HUES64 (cell line): ENCODE measurements at regions not wholly inside any gene's neighbourhood (a gene's known extent, or its start where the extent isn't known, plus 50 kb on each side); places are given as distances from the start of the nearest gene placed in this dataset.

Experiments used
- H3K27ac ChIP-seq: 2 replicates; pipeline ENCODE4 v1.7.0; 2013; ENCODE audit warnings: low read depth, low read length, inconsistent platforms
- H3K27me3 ChIP-seq: 2 replicates; pipeline ENCODE4 v1.6.1; 2013; ENCODE audit warnings: mild to moderate bottlenecking, low read length; ENCODE audit not compliant: insufficient read depth
- H3K36me3 ChIP-seq: 2 replicates; pipeline ENCODE4 v1.6.1; 2013; ENCODE audit warnings: mild to moderate bottlenecking, low read length; ENCODE audit not compliant: insufficient read depth
- H3K4me1 ChIP-seq: 2 replicates; pipeline ENCODE4 v1.6.1; 2013; ENCODE audit warnings: mild to moderate bottlenecking, low read length, moderate library complexity; ENCODE audit not compliant: insufficient read depth
- H3K4me3 ChIP-seq: 2 replicates; pipeline ENCODE4 v1.5.1; 2013; ENCODE audit warnings: mild to moderate bottlenecking, low read length, moderate library complexity
- H3K9ac ChIP-seq: 2 replicates; pipeline ENCODE4 v1.6.1; 2013; ENCODE audit warnings: mild to moderate bottlenecking, low read depth, low read length
- H3K9me3 ChIP-seq: 2 replicates; pipeline ENCODE4 v1.6.1; 2013; ENCODE audit warnings: low read depth, low read length; ENCODE audit not compliant: insufficient read depth
- WGBS: fragments of 150-250, 120-280 bp; methylation state at CpG from one replicate; pipeline ENCODE4 v1.1.7; 2013; ENCODE audit warnings: missing lambda C conversion rate; 5-methylcytosine and 5-hydroxymethylcytosine counted together

DNA sequence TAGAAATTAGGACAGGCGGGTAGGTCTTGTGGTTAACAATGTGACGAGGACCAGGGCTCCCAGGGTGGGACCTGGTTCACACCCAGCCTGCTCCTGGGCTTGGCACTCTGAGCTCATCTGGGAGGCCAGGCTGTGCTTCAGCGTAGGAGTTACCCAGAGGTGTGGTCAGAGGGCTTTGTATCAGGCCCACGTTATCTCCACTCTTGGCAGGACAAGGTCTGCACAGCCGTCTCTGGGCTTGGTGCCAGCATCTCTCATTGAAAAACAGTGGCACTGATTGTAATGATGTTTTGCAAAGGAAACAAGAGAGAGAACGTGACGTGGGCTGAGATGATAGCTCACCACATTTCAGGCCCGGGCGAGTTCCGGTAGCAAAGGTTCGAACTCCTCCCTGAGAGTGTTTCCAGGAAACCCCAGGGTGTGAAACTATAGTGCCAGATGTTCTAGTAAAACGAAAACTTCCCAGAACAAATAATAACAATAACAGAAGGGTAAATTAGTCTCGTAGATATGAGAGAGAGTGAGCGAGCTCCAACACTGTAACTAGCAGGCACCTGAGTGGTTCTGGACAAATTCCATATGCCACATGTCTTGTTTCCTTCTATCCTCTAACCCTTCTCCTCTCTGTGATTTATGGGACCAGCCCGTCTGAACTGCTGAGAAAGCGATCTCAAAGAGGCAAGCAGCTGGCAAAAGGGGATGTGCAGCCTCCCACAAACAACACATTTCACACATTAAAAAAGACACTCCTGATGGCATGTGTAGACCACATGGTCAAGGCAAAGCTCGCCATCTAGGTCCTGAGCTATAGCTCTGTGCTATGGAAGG lies 227.3 kb downstream of the KTN1 start:
- no peak overlapping the region for H3K9ac ChIP-seq
- 93% methylated on average over 17 of the region's 17 CpGs for WGBS
- H3K9me3 ChIP-seq: peaks cover under 1% of the 10 kb centered on the region; the same call in 1 of the 2 replicates
- no peaks in the 10 kb centered on the region for H3K36me3 ChIP-seq
- H3K27me3 ChIP-seq: no peaks in the 10 kb centered on the region
- no peak overlapping the region for H3K4me3 ChIP-seq
- no peaks in the 10 kb centered on the region for H3K4me1 ChIP-seq
- no peak overlapping the region for H3K27ac ChIP-seq

DNA sequence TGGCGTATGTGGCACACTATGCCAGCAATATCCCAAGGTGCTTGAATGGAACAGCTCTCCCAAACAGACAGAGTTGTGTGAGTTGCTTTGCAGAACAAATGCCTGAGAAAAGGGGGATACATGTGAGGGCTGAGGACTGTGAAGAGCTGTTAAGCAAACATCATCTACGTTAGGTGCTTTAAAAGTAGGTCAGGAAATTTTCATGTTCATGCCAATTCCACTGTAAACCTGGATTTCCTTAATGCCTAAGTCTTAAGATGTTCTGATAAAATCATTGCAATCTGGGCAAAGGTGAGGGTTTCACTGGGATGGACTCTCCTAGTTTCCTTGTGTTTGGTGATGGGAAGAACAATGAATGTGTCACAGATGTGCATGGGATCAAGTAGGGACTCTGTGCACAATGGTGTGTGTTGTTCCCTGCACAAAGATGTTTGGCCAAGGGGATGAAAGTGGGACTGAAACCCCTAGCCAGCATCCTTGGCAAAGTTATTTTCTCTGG lies 227.9 kb downstream of the KTN1 start:
- no peak overlapping the region for H3K4me3 ChIP-seq
- H3K9ac ChIP-seq: no peak overlapping the region
- WGBS: 96% methylated on average over 2 of the region's 2 CpGs
- no peaks in the 10 kb centered on the region for H3K36me3 ChIP-seq
- no peaks in the 10 kb centered on the region for H3K27me3 ChIP-seq
- H3K27ac ChIP-seq: no peak overlapping the region
- H3K4me1 ChIP-seq: no peaks in the 10 kb centered on the region
- no peaks in the 10 kb centered on the region; the same call in 1 of the 2 replicates for H3K9me3 ChIP-seq

DNA sequence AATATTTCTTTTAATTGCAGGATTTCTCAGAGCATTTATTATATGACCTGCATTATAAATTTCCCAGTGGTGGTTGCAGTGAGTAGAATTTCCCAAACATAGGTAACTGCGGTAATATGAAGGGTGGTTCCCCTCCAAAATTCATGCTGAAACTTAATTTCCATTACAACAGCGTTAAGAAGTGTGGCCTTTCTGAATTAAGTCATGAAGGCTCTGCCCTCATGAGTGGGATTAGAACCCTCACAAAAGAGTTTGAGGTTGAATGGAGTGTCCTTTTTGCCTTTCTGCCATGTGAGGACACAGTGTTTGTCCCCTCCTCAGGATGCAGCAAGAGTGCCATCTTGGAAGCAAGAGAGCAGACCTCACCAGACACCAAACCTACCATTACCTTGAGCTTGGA lies 233.6 kb downstream of the KTN1 start:
- H3K9me3 ChIP-seq: no peaks in the 10 kb centered on the region
- no peaks in the 10 kb centered on the region for H3K27me3 ChIP-seq
- H3K4me1 ChIP-seq: no peaks in the 10 kb centered on the region
- H3K36me3 ChIP-seq: no peaks in the 10 kb centered on the region
- no peak overlapping the region for H3K27ac ChIP-seq
- H3K9ac ChIP-seq: no peak overlapping the region
- WGBS: 95% methylated on average over 2 of the region's 2 CpGs
- no peak overlapping the region for H3K4me3 ChIP-seq

DNA sequence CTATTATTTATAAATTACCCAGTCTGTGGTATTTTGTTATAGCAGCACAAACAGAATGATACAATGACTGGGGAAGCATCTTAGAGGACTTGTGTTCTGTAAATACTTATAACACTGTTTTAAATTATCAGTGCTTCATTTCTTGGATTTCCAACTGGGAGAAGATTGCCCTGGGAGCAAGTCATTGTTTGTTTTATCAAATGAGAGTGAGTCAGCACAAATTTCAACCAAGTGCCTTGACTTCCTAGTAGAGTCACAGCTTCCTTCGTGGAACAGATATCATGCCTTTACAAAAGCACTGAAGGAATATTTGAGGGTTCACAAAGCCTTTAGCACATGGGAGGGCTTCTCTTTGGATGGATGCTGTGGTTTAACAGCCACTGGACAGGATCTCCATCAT lies 234.1 kb downstream of the KTN1 start:
- WGBS: 100% methylated on average over 1 of the region's 1 CpG

DNA sequence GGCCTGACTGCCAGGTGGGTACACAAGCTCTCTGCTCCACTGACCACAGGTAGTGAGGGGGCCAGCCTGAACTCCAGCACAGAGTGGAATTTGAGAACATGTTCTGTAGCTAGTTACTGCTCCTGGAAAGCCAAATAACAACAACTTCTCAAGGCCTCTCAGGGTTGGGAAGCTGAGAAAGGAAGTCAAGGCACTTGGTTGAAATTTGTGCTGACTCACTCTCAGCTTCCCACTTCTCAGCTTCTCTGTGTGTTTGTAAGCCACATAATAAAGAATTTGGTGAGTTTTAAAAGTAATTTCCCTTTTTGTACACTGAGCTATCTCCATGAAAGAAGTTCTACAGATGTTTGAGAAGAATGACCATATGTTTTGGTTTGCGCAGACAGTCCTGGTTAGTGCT lies 234.9 kb downstream of the KTN1 start:
- Histone ChIP-seq H3K4me3 (no peak overlapping the region), H3K36me3 (no peaks in the 10 kb centered on the region), H3K27ac (no peak overlapping the region), H3K4me1 (no peaks in the 10 kb centered on the region), H3K27me3 (no peaks in the 10 kb centered on the region), H3K9me3 (0 out of 2 replicates have a peak, but pooled peaks cover 5% of the 10 kb centered on the region), H3K9ac (no peak overlapping the region)
- WGBS: 100% methylated on average over 1 of the region's 1 CpG

More for the DNA sequence above, 234.1 kb downstream of the KTN1 start:
- no peaks in the 10 kb centered on the region for H3K36me3 ChIP-seq
- H3K27ac ChIP-seq: no peak overlapping the region
- H3K27me3 ChIP-seq: no peaks in the 10 kb centered on the region
- H3K4me1 ChIP-seq: no peaks in the 10 kb centered on the region
- no peaks in the 10 kb centered on the region for H3K9me3 ChIP-seq
- no peak overlapping the region for H3K4me3 ChIP-seq
- H3K9ac ChIP-seq: no peak overlapping the region

DNA sequence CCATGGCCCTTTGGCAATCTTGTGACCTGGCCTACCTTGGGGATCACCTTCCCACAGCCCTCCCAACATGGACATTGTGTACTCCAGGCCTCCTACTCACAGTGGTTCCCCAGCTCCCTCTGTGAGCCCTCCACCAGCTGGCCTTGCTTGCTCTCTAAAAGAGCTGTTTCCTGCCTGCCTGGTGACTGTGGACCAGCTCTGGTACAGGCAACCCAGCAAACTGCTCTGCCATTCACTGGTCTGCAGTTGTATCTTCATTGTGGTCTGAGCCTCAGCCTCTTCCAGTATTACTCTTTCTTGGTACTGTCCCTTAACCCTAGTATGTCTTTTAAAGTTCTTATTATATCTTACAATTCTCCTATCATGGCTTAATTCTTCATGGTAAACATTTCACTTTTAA lies 236.2 kb downstream of the KTN1 start:
- Histone ChIP-seq H3K9me3 (0 out of 2 replicates have a peak, but pooled peaks cover 8% of the 10 kb centered on the region), H3K4me3 (no peak overlapping the region), H3K27me3 (no peaks in the 10 kb centered on the region), H3K4me1 (no peaks in the 10 kb centered on the region), H3K36me3 (no peaks in the 10 kb centered on the region), H3K27ac (no peak overlapping the region), H3K9ac (no peak overlapping the region)

DNA sequence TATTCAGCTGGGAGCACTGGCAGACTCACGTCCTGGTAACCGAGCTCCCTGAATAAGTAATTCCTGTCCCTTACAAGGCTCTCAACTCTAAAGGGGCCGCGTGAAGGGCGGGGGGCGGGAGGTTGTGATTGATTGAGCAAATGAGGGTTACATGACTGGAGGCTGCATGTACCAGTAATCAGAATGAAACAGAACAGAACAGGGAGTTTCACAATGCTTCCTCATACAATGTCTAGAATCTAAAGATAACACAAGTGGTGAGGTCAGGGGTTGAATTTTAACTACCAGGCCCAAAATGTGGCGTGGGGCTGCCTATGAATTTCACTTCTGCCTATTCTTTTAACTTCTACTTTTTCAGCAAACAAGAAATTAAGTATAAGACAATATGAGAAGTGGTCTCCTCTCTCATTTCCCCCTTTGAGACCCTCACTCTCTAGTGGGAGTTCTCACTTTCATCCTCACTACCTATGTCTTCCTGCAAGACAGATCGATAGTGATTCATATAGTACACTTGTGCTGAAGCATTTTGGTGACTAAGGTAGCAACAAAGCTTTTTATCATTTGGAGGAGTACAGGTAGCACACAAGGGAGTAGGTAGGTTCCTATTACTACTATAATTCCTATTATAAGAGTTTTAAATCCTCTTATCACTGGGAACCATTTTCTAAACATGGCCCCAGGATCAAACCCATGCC lies 239.8 kb downstream of the KTN1 start:
- no peaks in the 10 kb centered on the region for H3K36me3 ChIP-seq

DNA sequence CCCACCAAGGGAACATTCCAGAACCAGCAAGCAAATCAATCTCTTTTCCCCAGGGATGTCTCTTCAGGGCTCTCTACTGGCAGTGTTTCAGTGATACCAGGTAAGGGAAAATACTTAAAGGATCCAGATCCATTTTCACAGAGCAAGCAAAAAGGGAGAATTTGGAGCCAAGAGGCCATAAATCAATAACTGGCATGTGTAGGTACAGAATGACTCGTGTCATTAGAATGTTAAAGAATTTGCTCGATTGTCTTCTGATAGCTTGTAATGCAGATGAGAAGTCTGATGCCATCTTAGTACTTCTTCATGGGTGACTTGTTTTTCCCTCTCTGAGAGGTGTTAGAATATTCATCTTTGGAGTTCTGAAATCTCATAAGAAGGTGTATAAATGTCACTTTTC lies 242.9 kb downstream of the KTN1 start:
- 91% methylated on average over 2 of the region's 2 CpGs for WGBS
- H3K36me3 ChIP-seq: no peaks in the 10 kb centered on the region

More for the DNA sequence above, 239.8 kb downstream of the KTN1 start:
- H3K4me3 ChIP-seq: no peak overlapping the region
- H3K4me1 ChIP-seq: peaks cover 15% of the 10 kb centered on the region
- 99% methylated on average over 7 of the region's 8 CpGs for WGBS
- H3K27ac ChIP-seq: no peak overlapping the region
- H3K9ac ChIP-seq: no peak overlapping the region
- no peaks in the 10 kb centered on the region for H3K27me3 ChIP-seq
- 0 out of 2 replicates have a peak, but pooled peaks cover 8% of the 10 kb centered on the region for H3K9me3 ChIP-seq

DNA sequence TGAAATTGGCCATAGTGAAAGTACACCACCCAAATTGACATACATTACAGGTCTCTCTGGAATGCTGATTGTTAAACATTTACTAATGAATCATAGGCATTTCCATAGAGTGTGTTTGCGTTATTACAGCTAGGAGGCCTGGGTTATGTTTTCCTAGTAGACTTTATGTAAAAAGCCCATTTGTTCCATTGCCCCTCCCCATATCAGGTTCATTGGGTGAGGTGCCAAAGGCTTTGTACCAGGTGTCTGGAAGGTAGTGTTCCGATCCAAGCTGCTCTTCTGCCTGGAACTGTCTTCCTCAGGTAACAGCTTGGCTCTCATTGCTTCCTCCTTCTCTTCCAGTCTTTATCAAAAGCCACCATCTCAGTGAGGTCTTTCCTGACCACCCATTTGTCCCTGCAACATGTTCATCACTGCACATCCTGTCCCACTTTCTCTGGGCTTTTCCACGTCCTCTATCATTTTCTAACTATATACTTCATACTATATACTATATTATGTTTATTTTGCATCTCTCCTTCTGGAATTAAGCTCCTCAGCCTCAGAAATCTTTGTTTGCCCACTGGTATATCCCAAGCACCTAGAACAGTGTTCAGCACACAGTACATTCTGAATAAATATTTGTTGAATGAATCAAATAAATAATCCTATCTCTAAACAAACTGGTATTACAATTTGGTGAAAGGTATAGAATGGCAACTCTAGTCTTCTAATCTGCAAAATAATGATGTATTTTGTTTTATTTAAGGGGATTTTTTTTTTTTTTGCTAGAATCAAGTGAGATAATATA lies 252.3 kb downstream of the KTN1 start:
- Histone ChIP-seq H3K4me3 (no peak overlapping the region), H3K27ac (no peak overlapping the region), H3K9ac (no peak overlapping the region), H3K4me1 (no peaks in the 10 kb centered on the region), H3K27me3 (no peaks in the 10 kb centered on the region), H3K36me3 (no peaks in the 10 kb centered on the region), H3K9me3 (no peaks in the 10 kb centered on the region)
- WGBS: 82% methylated on average over 3 of the region's 3 CpGs

More for the DNA sequence above, 242.9 kb downstream of the KTN1 start:
- 0 out of 2 replicates have a peak, but pooled peaks cover 8% of the 10 kb centered on the region for H3K9me3 ChIP-seq
- no peak overlapping the region for H3K9ac ChIP-seq
- no peaks in the 10 kb centered on the region for H3K27me3 ChIP-seq
- H3K4me1 ChIP-seq: peaks cover 15% of the 10 kb centered on the region
- H3K4me3 ChIP-seq: no peak overlapping the region
- no peak overlapping the region for H3K27ac ChIP-seq

DNA sequence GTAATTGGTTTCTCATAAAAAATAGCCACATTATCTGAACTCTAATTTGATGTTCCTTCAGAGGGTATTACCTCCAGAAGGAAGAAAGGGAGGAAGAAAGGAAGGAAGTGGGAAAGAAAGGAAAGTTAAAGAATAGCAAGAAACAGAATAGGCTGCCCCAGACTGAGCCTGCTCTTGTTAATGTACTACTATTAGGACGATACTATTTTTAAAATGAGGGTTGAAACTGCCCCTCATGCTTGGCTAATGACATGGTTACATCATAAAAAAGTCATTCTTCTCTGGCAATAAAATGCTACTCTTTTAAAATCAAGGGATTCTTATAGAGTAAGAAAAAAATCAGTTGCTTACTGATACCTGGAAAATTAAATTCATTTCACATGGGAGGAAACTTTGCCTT lies 253.0 kb downstream of the KTN1 start:
- Histone ChIP-seq H3K36me3 (no peaks in the 10 kb centered on the region), H3K27ac (no peak overlapping the region)
- WGBS: 100% methylated on average over 1 of the region's 1 CpG

DNA sequence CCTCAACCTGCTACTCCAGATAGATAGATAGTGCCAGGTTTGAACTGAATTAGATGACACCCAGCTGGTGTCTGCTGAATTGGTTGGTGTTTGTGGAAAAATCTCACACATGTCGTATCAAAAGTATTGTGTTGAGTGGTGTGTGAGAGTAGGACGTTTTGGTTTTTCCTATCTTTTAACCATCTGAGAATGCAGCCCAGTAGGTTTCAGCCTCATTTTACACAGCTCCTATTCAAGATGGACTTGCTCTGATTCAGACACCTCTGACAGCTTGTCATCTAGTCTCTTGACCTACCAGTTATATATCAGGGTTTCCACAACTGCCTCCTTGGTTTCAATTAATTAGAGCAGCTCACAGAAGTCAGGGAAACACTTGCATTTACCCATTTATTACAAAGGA lies 254.4 kb downstream of the KTN1 start:
- Histone ChIP-seq H3K4me1 (no peaks in the 10 kb centered on the region), H3K36me3 (no peaks in the 10 kb centered on the region), H3K9ac (no peak overlapping the region), H3K4me3 (no peak overlapping the region), H3K27ac (no peak overlapping the region), H3K9me3 (no peaks in the 10 kb centered on the region), H3K27me3 (no peaks in the 10 kb centered on the region)
- WGBS: 73% methylated on average over 2 of the region's 2 CpGs

More for the DNA sequence above, 253.0 kb downstream of the KTN1 start:
- H3K9ac ChIP-seq: no peak overlapping the region
- no peaks in the 10 kb centered on the region for H3K9me3 ChIP-seq
- H3K27me3 ChIP-seq: no peaks in the 10 kb centered on the region
- no peak overlapping the region for H3K4me3 ChIP-seq
- no peaks in the 10 kb centered on the region for H3K4me1 ChIP-seq
